GM21529 (cell line): ENCODE measurements at regions not wholly inside any gene's neighbourhood (a gene's known extent, or its start where the extent isn't known, plus 50 kb on each side); places are given as distances from the start of the nearest gene placed in this dataset.

Experiments used
- ATAC-seq: cut with Tn5 transposase; IDR thresholded peaks from one replicate; pipeline ENCODE4 v1.9.1; 2021; ENCODE audit not compliant: unreplicated experiment

GRCh38 chr12:43294916-43295315 is 257.1 kb downstream of the ADAMTS20 start:
- ATAC-seq, result no peak

GRCh38 chr12:43294147-43294546 is 257.9 kb downstream of the ADAMTS20 start:
- ATAC-seq, result no peak

GRCh38 chr12:43293396-43293795 is 258.6 kb downstream of the ADAMTS20 start:
- no peak for ATAC-seq

GRCh38 chr12:43292699-43293098 is 259.3 kb downstream of the ADAMTS20 start:
- no peak for ATAC-seq

- ATAC-seq, result no peak
Observed at GRCh38 chr12:43291516-43291915, 260.5 kb downstream of the ADAMTS20 start.

GRCh38 chr12:43290836-43291235 is 261.2 kb downstream of the ADAMTS20 start:
- ATAC-seq, result no peak

GRCh38 chr12:43289426-43289801 is 262.6 kb downstream of the ADAMTS20 start:
- ATAC-seq, result no peak

- ATAC-seq, result no peak
Observed at GRCh38 chr12:43288671-43289425, 263.2 kb downstream of the ADAMTS20 start.

- ATAC-seq, result no peak
Observed at GRCh38 chr12:43287706-43288383, 264.2 kb downstream of the ADAMTS20 start.

GRCh38 chr12:43286986-43287385 is 265.0 kb downstream of the ADAMTS20 start:
- ATAC-seq, result no peak

- ATAC-seq, result no peak
Observed at GRCh38 chr12:43285159-43285598, 266.8 kb downstream of the ADAMTS20 start.

GRCh38 chr12:43284486-43285158 is 267.4 kb downstream of the ADAMTS20 start:
- ATAC-seq, result no peak

- no peak for ATAC-seq
Observed at GRCh38 chr12:43283206-43283605, 268.8 kb downstream of the ADAMTS20 start.

GRCh38 chr12:43282106-43282505 is 269.9 kb downstream of the ADAMTS20 start:
- no peak for ATAC-seq

- ATAC-seq, result no peak
Observed at GRCh38 chr12:43281563-43281962, 270.4 kb downstream of the ADAMTS20 start.

- ATAC-seq, result no peak
Observed at GRCh38 chr12:43278541-43278832, 273.5 kb downstream of the ADAMTS20 start.

- ATAC-seq, result peak; percentile 95
Observed at GRCh38 chr12:43277651-43278540, 274.1 kb downstream of the ADAMTS20 start.

- no peak for ATAC-seq
Observed at GRCh38 chr12:43273467-43273866, 278.5 kb downstream of the ADAMTS20 start.

- no peak for ATAC-seq
Observed at GRCh38 chr12:43271659-43272058, 280.3 kb downstream of the ADAMTS20 start.

GRCh38 chr12:43267818-43268217 is 284.2 kb downstream of the ADAMTS20 start:
- ATAC-seq, result no peak

GRCh38 chr12:43261701-43262100 is 290.3 kb downstream of the ADAMTS20 start:
- no peak for ATAC-seq
